GM18499 (cell line): ENCODE measurements at regions not wholly inside any gene's neighbourhood (a gene's known extent, or its start where the extent isn't known, plus 50 kb on each side); places are given as distances from the start of the nearest gene placed in this dataset.
"Not testable (repeated sequence)": the region's sequence is repeated elsewhere in the genome, so short reads cannot be mapped to it uniquely, and the experiment has no call there.

Source experiments
- ATAC-seq: cut with Tn5 transposase; IDR thresholded peaks from one replicate; pipeline ENCODE4 v1.9.1; 2021; ENCODE audit warnings: moderate number of reproducible peaks; ENCODE audit not compliant: insufficient read depth, unreplicated experiment

GRCh38 chr5:155655569-155655968 lies 642.0 kb downstream of the KIF4B start:
- no peak for ATAC-seq

DNA sequence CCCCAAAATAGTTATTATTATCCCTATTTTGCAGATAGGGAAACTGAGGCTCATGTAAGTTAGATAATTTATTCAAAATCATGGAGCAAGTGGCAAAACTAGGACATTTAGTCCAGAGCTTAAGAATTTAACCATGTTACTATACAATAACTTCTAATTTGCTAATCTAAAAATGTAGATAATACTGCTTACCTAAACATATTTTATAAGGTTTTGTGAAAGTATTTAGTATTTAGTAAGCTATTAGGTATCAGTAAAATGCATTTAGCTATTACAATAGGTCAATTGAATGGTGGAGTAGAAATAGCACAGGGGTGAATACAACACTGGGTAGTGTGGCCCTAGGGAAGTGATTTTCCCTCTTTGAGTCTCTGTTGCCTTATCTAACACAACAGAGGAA lies 648.3 kb downstream of the KIF4B start:
- ATAC-seq = no peak

GRCh38 chr5:155665361-155665760 lies 651.8 kb downstream of the KIF4B start:
- no peak for ATAC-seq

GRCh38 chr5:155672001-155672400 lies 655.0 kb upstream of the SGCD start:
- ATAC-seq = not testable (repeated sequence)

DNA sequence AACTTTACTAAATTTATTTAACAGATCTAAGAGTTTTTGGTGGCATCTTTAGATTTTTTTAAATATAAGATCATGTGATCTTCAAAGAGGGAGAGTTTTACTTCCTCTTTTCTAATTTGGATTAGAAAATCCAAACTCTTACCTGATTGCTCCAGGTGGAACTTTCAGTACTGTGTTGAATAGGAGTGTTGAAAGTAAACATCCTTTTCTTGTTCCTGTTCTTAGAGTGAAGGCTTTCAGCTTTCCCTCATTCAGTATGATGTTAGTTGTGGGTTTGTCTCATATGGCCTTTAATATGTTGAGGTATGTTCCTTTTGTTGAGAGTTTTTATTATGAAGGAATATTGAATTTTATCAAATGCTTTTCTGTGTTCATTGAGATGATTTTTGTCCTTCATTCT lies 650.0 kb upstream of the SGCD start:
- ATAC-seq = peak; percentile 92

DNA sequence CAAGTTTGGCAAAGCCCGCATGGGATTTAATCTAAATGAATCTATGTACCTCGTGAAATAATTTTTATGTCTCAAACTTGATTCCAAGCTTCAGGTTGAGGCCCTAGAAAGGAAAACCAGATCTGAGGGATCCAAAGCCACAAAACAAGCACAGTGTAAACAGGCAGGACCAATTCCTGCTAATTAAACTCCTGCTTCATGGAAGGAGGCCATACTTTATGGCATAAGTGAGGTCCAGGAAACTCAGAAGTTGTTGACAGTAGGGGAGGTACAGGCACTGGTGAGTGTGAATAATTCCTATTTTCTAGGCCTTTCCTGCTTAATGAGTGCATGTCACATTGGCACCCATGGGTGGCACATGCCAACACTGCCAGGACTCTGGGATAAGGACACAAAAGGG lies 648.6 kb upstream of the SGCD start:
- ATAC-seq = no peak

DNA sequence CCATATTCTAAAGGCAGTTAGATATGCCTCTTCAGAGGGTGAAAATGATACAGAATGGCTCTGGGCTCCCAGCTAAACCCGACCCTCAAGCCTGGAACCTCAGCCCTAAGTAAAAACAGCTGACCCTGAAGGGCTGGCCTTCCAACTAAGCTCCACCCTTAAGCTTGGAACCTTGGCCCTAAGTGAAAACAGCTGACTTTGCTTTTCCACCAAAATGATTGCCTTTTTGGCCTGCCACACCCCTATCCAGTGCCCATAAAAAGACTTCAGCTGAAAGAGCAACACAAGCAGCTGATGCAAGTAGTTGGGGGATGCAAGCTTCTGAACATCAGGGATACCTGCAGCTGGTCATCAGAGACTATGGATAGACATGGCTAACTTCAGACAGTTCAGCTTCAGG lies 647.4 kb upstream of the SGCD start:
- ATAC-seq = no peak

DNA sequence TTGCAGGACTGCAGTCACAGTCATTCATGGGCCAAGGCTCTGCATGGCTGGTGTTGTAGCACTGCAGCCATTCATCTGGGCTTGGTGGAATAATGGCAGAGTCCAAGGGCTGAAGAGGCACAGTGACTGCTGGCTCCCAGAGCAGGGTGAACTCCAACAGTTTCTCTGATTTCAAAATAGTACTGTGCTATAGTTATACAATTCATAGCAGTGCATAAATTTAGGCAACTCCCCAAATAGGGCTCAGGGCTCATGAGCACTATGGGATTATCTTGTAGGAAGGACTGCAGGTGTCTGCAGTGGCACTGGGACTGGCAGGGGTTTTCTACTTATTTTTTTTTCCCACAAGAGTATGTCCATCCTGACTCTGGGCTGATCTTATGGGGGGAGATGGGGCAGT lies 642.5 kb upstream of the SGCD start:
- no peak for ATAC-seq

DNA sequence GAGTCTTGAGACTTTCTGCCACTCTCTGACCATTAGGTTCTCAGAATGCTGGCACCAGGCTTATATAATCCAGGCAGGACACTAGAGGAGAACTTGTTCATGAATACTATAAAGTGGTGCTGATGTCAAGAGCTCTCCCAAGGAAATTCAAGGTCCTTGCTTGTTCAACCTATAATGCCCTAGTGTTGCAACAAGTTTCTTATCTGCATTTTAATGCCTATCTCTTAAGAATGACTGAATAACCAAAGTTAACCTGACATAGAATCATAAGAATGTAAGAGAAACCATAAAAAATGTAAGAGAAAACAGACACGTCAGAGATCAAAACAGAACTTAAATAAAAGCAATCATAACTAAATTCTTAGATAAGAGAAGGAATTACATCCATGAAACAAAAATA lies 640.8 kb upstream of the SGCD start:
- no peak for ATAC-seq

GRCh38 chr5:155689406-155689805 lies 637.6 kb upstream of the SGCD start:
- no peak for ATAC-seq

DNA sequence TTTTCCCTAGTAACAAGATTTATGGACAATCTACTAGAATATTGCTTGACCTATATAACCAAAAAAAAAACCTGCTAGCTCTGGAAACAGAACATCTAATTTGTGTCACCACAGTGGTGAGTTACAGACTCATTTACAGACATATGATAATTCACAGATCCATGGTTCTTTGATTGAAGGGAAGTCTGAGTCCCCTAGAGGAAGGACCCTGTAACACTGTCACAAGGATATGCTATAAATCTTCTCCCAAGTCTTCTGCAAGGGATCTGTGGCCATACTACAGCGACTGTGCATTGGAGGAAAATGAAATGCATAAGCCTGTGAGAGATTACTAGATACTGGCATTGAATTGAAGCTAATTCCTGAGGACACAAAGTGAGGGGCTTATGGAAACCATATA lies 630.6 kb upstream of the SGCD start:
- ATAC-seq = no peak

DNA sequence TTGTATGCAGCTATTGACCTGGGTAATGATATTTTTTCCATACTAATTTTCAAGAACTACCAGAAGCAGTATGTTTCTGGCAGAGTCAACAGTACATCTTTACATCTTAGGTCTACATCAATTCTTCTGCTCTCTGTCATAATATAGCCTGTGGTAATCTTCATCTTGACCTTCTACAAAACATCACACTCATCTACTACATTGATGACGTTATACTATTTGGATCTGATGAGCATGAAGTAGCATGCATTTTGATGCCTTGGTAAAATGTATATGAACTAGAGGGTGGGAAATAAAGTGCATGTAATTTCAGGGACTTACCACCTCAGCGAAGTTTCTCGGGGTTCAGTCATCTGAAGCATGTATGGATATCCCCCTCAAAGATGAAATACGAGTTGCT lies 629.7 kb upstream of the SGCD start:
- no peak for ATAC-seq

- no peak for ATAC-seq
These were observed 627.6 kb upstream of the SGCD start for GRCh38 chr5:155699385-155699784.

DNA sequence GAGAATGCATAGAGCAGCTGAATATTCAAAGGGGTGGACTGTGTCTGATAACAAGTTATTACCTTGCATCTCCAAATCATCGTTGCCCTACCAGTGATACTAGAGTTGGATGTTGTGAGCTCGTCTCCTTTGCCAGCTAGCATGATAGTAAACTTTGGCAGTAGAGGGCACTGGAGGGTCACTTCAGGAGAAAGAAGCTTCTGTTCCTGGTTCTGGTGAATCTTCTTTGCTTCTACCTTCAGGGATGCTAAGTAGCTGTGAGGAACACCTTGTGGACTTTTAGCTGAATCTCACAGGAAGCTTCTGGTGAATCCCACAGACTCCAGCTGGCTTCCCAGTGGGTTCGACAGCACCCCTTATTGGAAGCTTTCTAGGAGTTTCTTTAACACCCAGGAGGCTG lies 626.6 kb upstream of the SGCD start:
- ATAC-seq = no peak

DNA sequence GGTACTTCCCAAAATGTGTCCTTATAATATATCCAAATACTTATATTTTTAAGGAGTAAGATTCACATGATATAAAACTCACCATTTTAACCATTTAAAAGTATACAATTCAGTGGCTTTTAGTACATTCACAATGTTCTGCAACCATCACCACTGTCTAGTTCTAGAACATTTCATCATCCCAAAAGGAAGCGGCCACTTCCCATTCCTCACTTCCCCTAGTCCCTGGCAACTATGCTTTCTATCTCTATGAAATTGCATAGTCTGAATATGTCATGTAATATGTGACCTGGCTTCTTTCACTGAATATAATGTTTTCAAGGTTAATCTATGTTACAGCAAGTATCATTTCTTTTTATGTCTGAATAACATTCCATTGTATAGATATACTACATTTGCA lies 615.1 kb upstream of the SGCD start:
- no peak for ATAC-seq

- ATAC-seq = not testable (repeated sequence)
These were observed 612.5 kb upstream of the SGCD start for GRCh38 chr5:155714435-155714834.

DNA sequence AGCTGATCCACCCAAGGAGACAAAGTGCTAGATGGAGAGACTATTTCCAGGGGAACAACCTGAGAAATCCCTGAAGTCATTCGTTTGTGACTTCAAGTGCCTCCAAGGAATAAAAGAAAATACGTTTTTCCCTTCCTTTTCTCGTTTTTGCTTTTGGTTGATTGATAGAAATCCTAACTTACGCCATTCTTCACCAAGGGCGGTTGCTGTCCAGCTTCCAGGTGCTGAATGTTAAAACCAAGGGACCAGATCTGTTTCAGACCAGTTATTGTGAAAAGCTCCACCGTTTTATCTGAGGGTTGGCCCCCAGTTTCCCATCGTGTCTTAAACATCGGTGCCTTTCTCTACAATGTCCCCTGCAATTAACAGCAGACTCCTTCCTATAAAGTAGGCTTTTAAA lies 600.7 kb upstream of the SGCD start:
- ATAC-seq = no peak

DNA sequence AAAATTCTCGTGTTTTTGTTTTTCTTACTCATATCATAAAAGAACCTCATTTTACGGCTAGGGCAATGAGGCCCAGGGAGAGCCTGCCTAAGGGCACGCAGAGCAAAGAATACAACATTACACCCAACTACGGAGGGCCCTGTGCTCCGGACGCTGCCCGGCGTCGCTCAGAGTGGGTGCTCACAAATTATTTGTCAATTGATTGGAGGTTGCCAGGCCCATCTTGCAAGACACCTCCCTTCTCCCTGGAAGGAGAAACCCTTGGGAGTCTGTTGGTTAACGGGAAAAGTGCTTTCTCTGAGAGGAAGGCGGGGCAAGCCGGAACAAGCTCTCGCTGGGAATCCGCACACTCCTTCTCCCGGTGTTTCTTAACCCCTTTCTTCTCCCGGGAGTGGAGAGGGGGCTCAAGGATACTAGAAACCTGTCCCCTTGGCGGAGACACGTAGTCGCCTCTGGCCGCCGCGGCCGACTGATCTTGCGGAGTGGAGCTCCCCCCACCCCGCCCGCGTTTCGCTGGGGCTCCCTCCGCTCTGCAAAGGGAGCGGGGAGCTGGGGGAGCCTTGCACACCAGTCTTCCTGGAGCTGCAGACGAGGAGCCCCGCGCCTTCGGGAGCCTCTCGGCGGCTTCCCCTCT lies 599.3 kb upstream of the SGCD start:
- no peak for ATAC-seq

GRCh38 chr5:155728146-155728856 lies 598.7 kb upstream of the SGCD start:
- no peak for ATAC-seq

GRCh38 chr5:155728857-155729683 lies 597.9 kb upstream of the SGCD start:
- no peak for ATAC-seq

DNA sequence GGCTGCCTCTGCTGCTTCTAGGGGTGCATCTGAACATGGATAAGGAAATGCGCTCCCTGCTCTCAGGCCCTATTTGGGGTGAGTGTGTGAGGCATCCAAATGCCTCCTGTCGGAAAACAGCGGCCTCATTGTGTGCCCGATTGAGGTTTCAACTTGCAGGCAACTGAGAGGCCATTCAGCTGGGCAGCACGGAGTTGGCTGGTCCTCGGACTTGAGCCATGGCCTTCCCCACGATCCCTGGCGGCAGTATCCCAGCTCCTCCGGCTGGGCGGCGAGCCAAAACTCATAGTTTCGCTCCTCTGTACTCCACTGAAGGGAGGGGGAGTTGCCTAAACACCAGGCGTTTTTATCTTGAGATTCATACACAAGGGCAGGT lies 597.3 kb upstream of the SGCD start:
- no peak for ATAC-seq
